Prostate gland (tissue), 2 donors: ENCODE measurements at regions not wholly inside any gene's neighbourhood (a gene's known extent, or its start where the extent isn't known, plus 50 kb on each side); places are given as distances from the start of the nearest gene placed in this dataset.

ENCODE experiments used
- DNase-seq: peaks from one replicate; pipeline ENCODE4 v3.0.0-alpha.2; 2019; ENCODE audit warnings: low spot score
- H3K27ac ChIP-seq, 2 donors: fragments of 200-600 bp; sonication (generic); 2 replicates each; pipeline ENCODE4 v1.5.1; 2017 to 2019
- H3K27me3 ChIP-seq: fragments of 200-600 bp; sonication (generic); replicated peaks from 2 replicates; pipeline ENCODE4 v1.5.1; 2019; ENCODE audit not compliant: insufficient read depth
- H3K36me3 ChIP-seq, 2 donors: fragments of 200-600 bp; sonication (generic); 1 replicate in 1 of 2; 2 replicates in 1 of 2; pipeline versions ENCODE4 v1.5.1 to v1.8.1; 2017 to 2019
- H3K4me1 ChIP-seq: fragments of 200-600 bp; sonication (generic); replicated peaks from 2 replicates; pipeline ENCODE4 v1.5.1; 2019
- H3K4me3 ChIP-seq, 2 donors: fragments of 200-600 bp; sonication (generic); 2 replicates each; pipeline ENCODE4 v1.5.1; 2017 to 2019
- H3K9me3 ChIP-seq: fragments of 200-600 bp; sonication (generic); 2 replicates; pipeline ENCODE4 v1.5.1; 2017
- CTCF ChIP-seq, 4 experiments: fragments of 200-600 bp in 2 of 4; fragments of 450-650 bp in 2 of 4; sonication (generic) in 2 of 4; IDR thresholded peaks; 1 replicate in 3 of 4; 2 replicates in 1 of 4; pipeline ENCODE4 v1.5.1; 2016 to 2019; ENCODE audit warnings: antibody characterized with exemption in 4 of 4, mild to moderate bottlenecking in 2 of 4, moderate library complexity in 2 of 4
- POLR2A ChIP-seq: fragments of 450-650 bp; IDR thresholded peaks from one replicate; pipeline ENCODE4 v1.6.1; 2016; ENCODE audit warnings: antibody characterized with exemption, mild to moderate bottlenecking
- POLR2AphosphoS5 ChIP-seq: sonication (generic); formaldehyde crosslinking; IDR thresholded peaks from one replicate; pipeline ENCODE4 v1.6.1; 2017; ENCODE audit warnings: antibody characterized with exemption
- WGBS: methylation state at CpG from one replicate; pipeline ENCODE4 v1.1.5; 2018; 5-methylcytosine and 5-hydroxymethylcytosine counted together
- intact Hi-C: fragments of 100-400 bp; cut with DNase I; formaldehyde crosslinking; loops from one replicate; pipeline ENCODE4 v1.14.2; 2022

DNA sequence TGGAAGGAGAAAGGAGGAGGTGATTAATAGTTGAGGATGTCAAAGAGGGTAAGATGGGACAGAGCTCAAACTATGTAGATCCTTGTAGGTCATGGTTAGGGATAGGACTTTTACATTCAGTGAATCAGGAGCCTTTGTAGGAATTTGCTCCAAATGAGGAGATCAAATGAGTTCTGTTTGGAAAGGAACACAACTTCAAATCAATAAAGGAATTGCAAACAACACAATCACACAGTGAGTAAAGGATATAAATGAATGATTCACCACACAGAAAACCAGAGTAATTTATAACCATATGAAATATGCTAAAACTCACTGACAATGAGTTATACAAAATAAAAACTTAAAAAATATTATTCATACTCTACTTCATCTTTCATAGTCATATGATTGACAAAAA lies 480.8 kb upstream of the EPHA7 start:
- no peaks in the 10 kb centered on the region for H3K27me3 ChIP-seq
- no peak overlapping the region for H3K27ac ChIP-seq
- DNase-seq: no peak
- H3K4me1 ChIP-seq: no peaks in the 10 kb centered on the region
- intact Hi-C loops: no loop called here
- H3K36me3 ChIP-seq: no peaks in the 10 kb centered on the region
- H3K9me3 ChIP-seq: no peaks in the 10 kb centered on the region
- H3K4me3 ChIP-seq: no peak overlapping the region
- TF ChIP-seq CTCF (IDR thresholded peaks at IDR 0.05) (no peak), POLR2AphosphoS5 (no peak), POLR2A (no peak)

DNA sequence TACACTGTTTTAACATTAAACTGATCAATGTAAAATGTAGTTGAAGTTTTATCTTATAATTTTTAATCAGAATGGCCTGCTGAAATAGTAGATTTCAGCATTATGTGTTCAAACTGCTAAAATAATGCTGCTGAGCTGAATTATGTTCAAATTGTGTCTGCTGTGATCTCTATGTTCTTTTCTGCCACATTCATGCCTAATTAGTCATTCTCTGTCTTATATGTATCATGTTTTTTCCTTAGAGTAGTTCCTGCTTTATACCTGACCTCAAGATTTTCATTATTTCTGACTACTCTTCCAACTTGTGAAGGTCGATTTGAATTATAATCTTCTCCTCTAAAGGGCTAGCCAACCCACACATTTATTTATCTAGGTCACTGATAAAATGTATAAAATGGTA lies 476.7 kb upstream of the EPHA7 start:
- no peak overlapping the region for H3K4me3 ChIP-seq
- H3K27me3 ChIP-seq: no peaks in the 10 kb centered on the region
- WGBS: 80% methylated on average over 1 of the region's 1 CpG
- no peak overlapping the region for H3K27ac ChIP-seq
- no peaks in the 10 kb centered on the region for H3K36me3 ChIP-seq
- no peak for DNase-seq
- intact Hi-C loops: no loop called here
- no peaks in the 10 kb centered on the region for H3K9me3 ChIP-seq
- no peak for TF ChIP-seq POLR2AphosphoS5
- TF ChIP-seq CTCF (IDR thresholded peaks at IDR 0.05): no peak
- no peak for TF ChIP-seq POLR2A
- no peaks in the 10 kb centered on the region for H3K4me1 ChIP-seq

DNA sequence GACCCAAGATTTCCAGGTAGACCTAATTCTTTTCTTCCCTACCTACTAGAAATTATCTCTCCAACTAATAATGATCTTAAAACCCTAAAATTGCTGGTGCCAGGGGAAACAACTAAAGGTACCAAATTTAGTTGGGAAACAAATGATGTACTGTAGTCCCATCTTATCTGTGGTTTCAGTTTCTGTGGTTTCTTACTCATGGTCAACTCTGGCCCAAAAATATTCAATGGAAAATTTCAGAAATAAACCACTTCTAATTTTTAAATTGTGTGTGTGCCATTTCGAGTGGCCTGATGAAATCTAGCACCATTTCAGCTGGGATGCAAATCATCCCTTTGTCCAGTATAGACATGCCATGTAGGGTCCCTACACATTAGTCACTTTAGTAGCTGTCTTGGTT lies 475.2 kb upstream of the EPHA7 start:
- Histone ChIP-seq H3K27ac (no peak overlapping the region), H3K36me3 (no peaks in the 10 kb centered on the region), H3K27me3 (no peaks in the 10 kb centered on the region), H3K9me3 (no peaks in the 10 kb centered on the region), H3K4me3 (no peak overlapping the region), H3K4me1 (no peaks in the 10 kb centered on the region)
- intact Hi-C loops: no loop called here
- TF ChIP-seq POLR2AphosphoS5 (no peak), POLR2A (no peak), CTCF (IDR thresholded peaks at IDR 0.05) (no peak)
- 85% methylated on average over 1 of the region's 1 CpG for WGBS
- DNase-seq: no peak

GRCh38 chr6:93889713-93890112 lies 470.4 kb upstream of the EPHA7 start:
- WGBS: 75% methylated on average over 2 of the region's 2 CpGs
- Histone ChIP-seq H3K9me3 (no peaks in the 10 kb centered on the region), H3K27me3 (no peaks in the 10 kb centered on the region), H3K4me1 (no peaks in the 10 kb centered on the region), H3K27ac (no peak overlapping the region), H3K36me3 (no peaks in the 10 kb centered on the region), H3K4me3 (no peak overlapping the region)
- no peak for TF ChIP-seq POLR2A
- TF ChIP-seq POLR2AphosphoS5: no peak
- TF ChIP-seq CTCF (IDR thresholded peaks at IDR 0.05): no peak
- intact Hi-C loops: no loop called here
- no peak for DNase-seq

GRCh38 chr6:93886416-93886815 lies 467.1 kb upstream of the EPHA7 start:
- no peak for DNase-seq
- no peaks in the 10 kb centered on the region for H3K4me1 ChIP-seq
- 82% methylated on average over 4 of the region's 4 CpGs for WGBS
- H3K4me3 ChIP-seq: no peak overlapping the region
- intact Hi-C loops: no loop called here
- H3K36me3 ChIP-seq: no peaks in the 10 kb centered on the region
- H3K27ac ChIP-seq: no peak overlapping the region
- H3K27me3 ChIP-seq: no peaks in the 10 kb centered on the region
- TF ChIP-seq CTCF (IDR thresholded peaks at IDR 0.05) (no peak), POLR2AphosphoS5 (no peak), POLR2A (no peak)
- H3K9me3 ChIP-seq: no peaks in the 10 kb centered on the region
